ENCODE measurements at regions not wholly inside any gene's neighbourhood (a gene's known extent, or its start where the extent isn't known, plus 50 kb on each side); places are given as distances from the start of the nearest gene placed in this dataset.
"Not testable (repeated sequence)": the region's sequence is repeated elsewhere in the genome, so short reads cannot be mapped to it uniquely, and the experiment has no call there.

GRCh38 chr13:74536649-74537048 is 402.4 kb upstream of the KLF12 start:
- H2AFZ ChIP-seq (ENCODE audit: low read length); H4K20me1 ChIP-seq (ENCODE audit: insufficient read depth, low read length); BruUV-seq (replicated peaks); CTCF ChIA-PET (ENCODE audit: low intra/inter-chr PET ratio, low total read pairs); H3K9ac ChIP-seq (ENCODE audit: insufficient read depth, low read depth, low read length); H3K36me3 ChIP-seq (replicated peaks in 1 of 2; ENCODE audit: control insufficient read depth in 1 of 2, insufficient read depth in 2 of 2, low read length in 2 of 2); intact Hi-C loops (cut with micrococcal nuclease; ENCODE audit: unreplicated experiment); DNase-seq (ENCODE audit: low spot score); H3K4me1 ChIP-seq (ENCODE audit: insufficient read depth, low read length); ATAC-seq; POLR2A ChIA-PET; H3K4me3 ChIP-seq (replicated peaks in 1 of 3; ENCODE audit: insufficient read depth in 1 of 3, low read depth in 2 of 3, low read length in 3 of 3); FAIRE-seq; H3K79me2 ChIP-seq (ENCODE audit: insufficient read depth, low read length); H3K9me3 ChIP-seq (ENCODE audit: low read length); H3K4me2 ChIP-seq (ENCODE audit: low read depth, low read length); H3K27ac ChIP-seq (ENCODE audit: extremely low read length, insufficient read depth, low read length); H3K27me3 ChIP-seq (ENCODE audit: control insufficient read depth in 1 of 2, insufficient read depth in 2 of 2, low read length in 2 of 2); in situ Hi-C loops (cut with HindIII; ENCODE audit: extremely low pct_ligation_motif_present, low pct_unique_long_range_greater_than_20kb): not testable (repeated sequence)
- 20% methylated on average over 6 of the region's 11 CpGs for WGBS (ENCODE audit: low lambda C conversion rate)

- POLR2A ChIA-PET: no interaction called here
- TF ChIP-seq ZNF362 (CRISPR knock-in tag; IDR thresholded peaks at IDR 0.05; ENCODE audit: borderline replicate concordance) (no peak), ZNF670 (CRISPR knock-in tag; IDR thresholded peaks at IDR 0.05; ENCODE audit: borderline replicate concordance) (no peak), ETV6 (CRISPR knock-in tag; conservative IDR thresholded peaks at IDR 0.05) (no peak), CEBPG (CRISPR knock-in tag; IDR thresholded peaks at IDR 0.05) (no peak), ZNF121 (CRISPR knock-in tag; IDR thresholded peaks at IDR 0.05) (no peak), SP140L (CRISPR knock-in tag; IDR thresholded peaks at IDR 0.05; ENCODE audit: borderline replicate concordance) (no peak), PITX1 (CRISPR knock-in tag; IDR thresholded peaks at IDR 0.05) (no peak), ZNF691 (CRISPR knock-in tag; IDR thresholded peaks at IDR 0.05; ENCODE audit: borderline replicate concordance, low read depth) (no peak), ZNF761 (CRISPR knock-in tag; conservative IDR thresholded peaks at IDR 0.05) (no peak), ZNF605 (CRISPR knock-in tag; IDR thresholded peaks at IDR 0.05) (no peak), MIXL1 (CRISPR knock-in tag; IDR thresholded peaks at IDR 0.05) (no peak), THYN1 (CRISPR knock-in tag; IDR thresholded peaks at IDR 0.05; ENCODE audit: borderline replicate concordance, low read depth) (no peak), AGO1 (IDR thresholded peaks at IDR 0.05; ENCODE audit: low read depth, low read length, poor library complexity, severe bottlenecking) (no peak), RFX1 (IDR thresholded peaks at IDR 0.05) (no peak)
- TF ChIP-seq, protein P1, sequence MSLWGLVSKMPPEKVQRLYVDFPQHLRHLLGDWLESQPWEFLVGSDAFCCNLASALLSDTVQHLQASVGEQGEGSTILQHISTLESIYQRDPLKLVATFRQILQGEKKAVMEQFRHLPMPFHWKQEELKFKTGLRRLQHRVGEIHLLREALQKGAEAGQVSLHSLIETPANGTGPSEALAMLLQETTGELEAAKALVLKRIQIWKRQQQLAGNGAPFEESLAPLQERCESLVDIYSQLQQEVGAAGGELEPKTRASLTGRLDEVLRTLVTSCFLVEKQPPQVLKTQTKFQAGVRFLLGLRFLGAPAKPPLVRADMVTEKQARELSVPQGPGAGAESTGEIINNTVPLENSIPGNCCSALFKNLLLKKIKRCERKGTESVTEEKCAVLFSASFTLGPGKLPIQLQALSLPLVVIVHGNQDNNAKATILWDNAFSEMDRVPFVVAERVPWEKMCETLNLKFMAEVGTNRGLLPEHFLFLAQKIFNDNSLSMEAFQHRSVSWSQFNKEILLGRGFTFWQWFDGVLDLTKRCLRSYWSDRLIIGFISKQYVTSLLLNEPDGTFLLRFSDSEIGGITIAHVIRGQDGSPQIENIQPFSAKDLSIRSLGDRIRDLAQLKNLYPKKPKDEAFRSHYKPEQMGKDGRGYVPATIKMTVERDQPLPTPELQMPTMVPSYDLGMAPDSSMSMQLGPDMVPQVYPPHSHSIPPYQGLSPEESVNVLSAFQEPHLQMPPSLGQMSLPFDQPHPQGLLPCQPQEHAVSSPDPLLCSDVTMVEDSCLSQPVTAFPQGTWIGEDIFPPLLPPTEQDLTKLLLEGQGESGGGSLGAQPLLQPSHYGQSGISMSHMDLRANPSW (CRISPR knock-in tag; IDR thresholded peaks at IDR 0.05; ENCODE audit: borderline replicate concordance): no peak
Measured at GRCh38 chr13:74533226-74533625, 399.0 kb upstream of the KLF12 start.

More at GRCh38 chr13:74533226-74533625, 399.0 kb upstream of the KLF12 start:
- WGBS (ENCODE audit: low lambda C conversion rate): 11% methylated on average over 2 of the region's 2 CpGs
- H3K36me3 ChIP-seq (replicated peaks in 1 of 2; ENCODE audit: control insufficient read depth in 1 of 2, insufficient read depth in 2 of 2, low read length in 2 of 2): no peaks in the 10 kb centered on the region
- no peak overlapping the region for H3K4me3 ChIP-seq (replicated peaks in 1 of 3; ENCODE audit: insufficient read depth in 1 of 3, low read depth in 2 of 3, low read length in 3 of 3)
- no peak overlapping the region for H3K27ac ChIP-seq (ENCODE audit: extremely low read length, insufficient read depth, low read length)
- no peak for FAIRE-seq
- no peak overlapping the region for H3K9ac ChIP-seq (ENCODE audit: insufficient read depth, low read depth, low read length)
- no peaks in the 10 kb centered on the region for H4K20me1 ChIP-seq (ENCODE audit: insufficient read depth, low read length)
- no peak overlapping the region for H2AFZ ChIP-seq (ENCODE audit: low read length)
- intact Hi-C loops (cut with micrococcal nuclease; ENCODE audit: unreplicated experiment): no loop called here
- no peaks in the 10 kb centered on the region for H3K27me3 ChIP-seq (ENCODE audit: control insufficient read depth in 1 of 2, insufficient read depth in 2 of 2, low read length in 2 of 2)
- in situ Hi-C loops (cut with HindIII; ENCODE audit: extremely low pct_ligation_motif_present, low pct_unique_long_range_greater_than_20kb): no loop called here
- BruUV-seq (replicated peaks): no TSS peak
- no peaks in the 10 kb centered on the region for H3K79me2 ChIP-seq (ENCODE audit: insufficient read depth, low read length)
- no peak for DNase-seq (ENCODE audit: low spot score)
- ATAC-seq: no peak
- CTCF ChIA-PET (ENCODE audit: low intra/inter-chr PET ratio, low total read pairs): no interaction called here
- no peaks in the 10 kb centered on the region for H3K4me1 ChIP-seq (ENCODE audit: insufficient read depth, low read length)
- H3K9me3 ChIP-seq (ENCODE audit: low read length): no peaks in the 10 kb centered on the region
- no peak overlapping the region for H3K4me2 ChIP-seq (ENCODE audit: low read depth, low read length)
